Inflammatory macrophage treated with lipopolysaccharide for 1 hour (primary cell): ENCODE measurements at regions not wholly inside any gene's neighbourhood (a gene's known extent, or its start where the extent isn't known, plus 50 kb on each side); places are given as distances from the start of the nearest gene placed in this dataset.
"Not testable (repeated sequence)": the region's sequence is repeated elsewhere in the genome, so short reads cannot be mapped to it uniquely, and the experiment has no call there.

Source experiments
- DNase-seq, 2 donors: peaks; one replicate each; pipeline ENCODE4 v3.0.0-alpha.2; 2020 to 2022

DNA sequence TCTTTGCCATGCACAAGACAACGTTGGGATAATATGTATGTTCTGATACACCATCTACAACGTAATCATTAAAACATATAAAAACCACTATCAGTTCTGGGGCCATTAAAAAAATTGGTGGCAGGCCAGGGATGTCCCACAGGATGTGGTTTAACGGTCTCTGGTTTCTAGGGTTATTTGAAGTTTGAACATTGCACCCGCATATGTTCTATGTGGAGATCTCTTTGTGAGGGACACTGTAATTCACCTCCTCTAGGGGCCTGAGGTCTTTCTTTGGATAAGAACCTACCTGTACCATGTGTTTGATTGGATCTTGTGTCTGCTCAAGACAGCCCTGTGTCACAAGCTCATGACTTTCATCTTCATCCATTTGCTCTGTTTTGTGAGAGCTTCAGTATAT lies 73.2 kb downstream of the GGTLC2 start:
- DNase-seq = no peak

DNA sequence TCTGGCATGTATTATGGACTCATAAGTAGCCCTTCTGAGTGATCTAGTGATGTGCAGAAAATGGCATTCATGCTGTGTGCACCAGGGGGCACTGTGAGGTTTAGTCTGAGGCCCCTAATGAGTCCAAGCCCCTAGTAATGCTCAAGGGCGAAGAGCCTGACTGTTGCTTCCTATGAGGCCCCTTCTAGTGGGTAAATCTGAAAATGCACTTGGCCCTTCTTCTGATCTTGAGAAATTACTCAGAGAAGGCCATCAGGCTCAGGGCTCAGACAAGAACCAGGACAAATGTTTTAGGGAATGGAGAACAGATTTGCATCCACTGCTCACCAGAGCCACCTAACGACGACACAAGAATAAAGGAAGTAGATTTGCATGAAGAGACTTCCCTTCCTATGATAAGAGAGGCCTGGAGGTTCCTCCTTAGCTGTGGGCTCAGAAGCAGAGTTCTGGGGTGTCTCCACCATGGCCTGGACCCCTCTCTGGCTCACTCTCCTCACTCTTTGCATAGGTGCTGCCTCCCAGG lies 75.8 kb downstream of the GGTLC2 start:
- DNase-seq = peak; percentile 80 to 86

DNA sequence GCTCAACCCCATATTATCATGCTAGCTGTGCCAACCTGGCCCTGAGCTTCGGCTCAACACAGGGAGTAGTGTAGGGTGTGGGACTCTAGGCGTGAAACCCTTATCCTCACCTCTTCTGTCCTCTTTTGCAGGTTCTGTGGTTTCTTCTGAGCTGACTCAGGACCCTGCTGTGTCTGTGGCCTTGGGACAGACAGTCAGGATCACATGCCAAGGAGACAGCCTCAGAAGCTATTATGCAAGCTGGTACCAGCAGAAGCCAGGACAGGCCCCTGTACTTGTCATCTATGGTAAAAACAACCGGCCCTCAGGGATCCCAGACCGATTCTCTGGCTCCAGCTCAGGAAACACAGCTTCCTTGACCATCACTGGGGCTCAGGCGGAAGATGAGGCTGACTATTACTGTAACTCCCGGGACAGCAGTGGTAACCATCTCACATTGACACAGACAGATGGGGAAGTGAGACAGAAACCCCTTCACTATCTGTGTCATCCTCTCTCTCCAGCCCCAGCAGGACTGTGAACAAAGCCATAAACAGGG lies 76.4 kb downstream of the GGTLC2 start:
- DNase-seq = peak; percentile 83 to 88

DNA sequence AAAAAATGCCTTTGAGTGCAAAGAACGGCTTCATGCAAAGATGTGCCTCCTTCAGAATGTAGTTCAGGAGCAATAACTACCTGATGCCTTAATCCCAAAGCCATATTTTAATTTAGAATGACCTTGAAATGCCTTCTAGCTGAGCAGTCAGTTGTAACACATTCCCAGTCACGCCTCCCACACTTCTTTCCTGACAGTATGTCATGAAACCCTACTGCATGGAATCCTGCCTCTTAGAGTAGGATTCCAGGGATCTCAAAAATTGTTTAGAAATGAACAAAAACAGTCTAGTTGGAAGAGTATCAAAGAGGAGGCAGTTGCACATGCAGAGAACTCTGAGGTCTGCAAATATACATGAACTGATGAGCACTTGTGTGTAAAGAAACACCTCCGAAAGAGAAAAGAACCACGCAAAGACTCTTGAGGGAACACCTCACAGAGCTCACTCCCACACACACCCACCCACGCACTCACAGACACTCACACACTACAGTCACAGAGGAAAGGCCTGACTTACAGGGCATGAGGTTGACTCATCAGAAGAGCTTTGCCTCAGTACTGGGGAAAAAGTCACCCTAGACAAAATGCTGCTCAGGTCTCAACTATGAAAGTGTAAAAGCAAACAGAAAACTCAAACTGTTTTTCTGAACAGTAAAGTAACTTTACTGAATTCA lies 77.4 kb downstream of the GGTLC2 start:
- DNase-seq = peak; percentile 96 to 97

DNA sequence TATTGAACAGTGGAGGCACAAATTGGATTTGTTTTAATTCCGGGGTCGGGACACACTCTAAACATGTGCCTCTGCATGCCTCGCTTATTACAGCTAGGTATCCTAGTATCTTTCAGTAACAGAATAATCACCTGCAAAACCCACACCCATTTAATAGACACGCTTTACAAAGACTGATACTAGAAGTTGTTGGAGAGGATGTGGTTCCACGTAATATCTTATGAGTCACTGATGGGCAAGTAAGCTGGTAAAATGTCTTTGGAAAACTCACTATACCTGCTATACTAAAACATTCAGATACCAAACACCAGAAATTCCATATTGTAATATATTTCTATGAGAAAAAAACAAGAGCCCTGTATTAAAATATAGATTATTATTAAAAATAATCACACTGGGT lies 84.0 kb downstream of the GGTLC2 start:
- DNase-seq = no peak

DNA sequence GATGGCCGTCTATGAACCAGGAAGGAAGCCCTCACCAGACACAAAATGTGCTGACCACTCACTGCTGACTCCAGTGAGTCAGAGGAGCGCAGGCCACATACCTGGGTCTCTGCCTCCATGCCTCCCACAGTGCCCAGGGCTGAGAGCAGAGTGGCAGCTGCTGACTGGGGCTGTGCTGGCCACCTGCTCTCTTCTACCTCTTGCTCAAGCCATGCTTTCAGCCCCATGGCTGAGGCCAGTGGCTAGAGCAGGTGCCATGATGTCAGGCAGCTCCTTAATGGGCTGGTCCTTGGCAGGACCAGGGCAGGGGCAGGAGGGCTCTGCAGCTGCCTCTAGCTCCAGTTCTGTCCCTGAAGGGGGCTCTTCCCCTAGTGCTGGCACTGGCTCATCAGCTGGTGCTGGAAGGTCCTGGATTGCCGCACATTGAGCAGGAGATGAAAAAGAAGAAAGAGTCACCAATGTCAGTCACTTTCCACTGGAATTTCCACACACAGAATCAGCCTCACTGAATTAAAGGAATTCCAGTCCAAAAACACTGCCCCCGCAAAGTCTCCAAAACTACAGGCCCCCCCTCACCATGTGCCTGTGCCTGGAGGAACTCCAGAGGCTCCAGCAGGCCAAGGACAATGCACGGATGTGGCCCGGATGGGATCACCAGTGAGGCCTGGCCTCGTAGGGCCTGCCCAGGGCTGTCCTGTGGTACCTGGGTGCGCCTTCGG lies 86.4 kb downstream of the GGTLC2 start:
- DNase-seq = no peak

DNA sequence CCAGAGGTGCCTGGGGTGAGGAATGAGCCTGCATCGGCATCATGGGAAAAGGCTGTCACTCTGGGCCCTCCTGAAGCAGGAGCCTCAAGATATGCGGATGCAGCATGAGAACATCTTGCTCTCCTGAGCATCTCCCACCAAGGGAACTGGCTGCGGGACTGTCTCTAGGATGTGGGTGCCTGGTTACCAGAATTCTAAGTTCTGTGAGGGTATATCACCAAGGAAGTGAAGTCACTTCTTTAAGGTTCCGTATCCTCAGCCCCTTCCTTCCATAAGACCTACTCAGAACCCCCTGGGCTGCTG lies 86.9 kb downstream of the GGTLC2 start:
- DNase-seq = no peak

DNA sequence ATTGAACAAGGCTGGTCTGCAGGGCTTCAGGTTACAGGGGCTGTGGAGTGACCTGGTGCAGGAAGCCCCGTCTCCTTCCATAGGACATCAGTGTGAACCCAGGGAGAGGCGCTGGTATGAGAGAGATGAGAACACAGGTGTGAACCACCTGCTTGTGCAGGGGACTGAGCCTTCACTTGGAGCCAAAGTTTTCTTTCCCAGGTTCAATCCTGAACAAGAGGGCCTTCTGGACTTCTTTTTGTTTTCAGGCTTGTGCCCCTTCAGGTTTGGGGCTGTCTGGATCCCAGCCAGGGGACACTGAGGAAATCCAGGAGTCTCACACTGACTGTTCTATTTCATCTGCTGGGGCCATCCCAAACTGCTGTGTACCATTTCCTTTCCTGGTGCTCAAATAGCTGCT lies 88.6 kb downstream of the GGTLC2 start:
- not testable (repeated sequence) for DNase-seq

DNA sequence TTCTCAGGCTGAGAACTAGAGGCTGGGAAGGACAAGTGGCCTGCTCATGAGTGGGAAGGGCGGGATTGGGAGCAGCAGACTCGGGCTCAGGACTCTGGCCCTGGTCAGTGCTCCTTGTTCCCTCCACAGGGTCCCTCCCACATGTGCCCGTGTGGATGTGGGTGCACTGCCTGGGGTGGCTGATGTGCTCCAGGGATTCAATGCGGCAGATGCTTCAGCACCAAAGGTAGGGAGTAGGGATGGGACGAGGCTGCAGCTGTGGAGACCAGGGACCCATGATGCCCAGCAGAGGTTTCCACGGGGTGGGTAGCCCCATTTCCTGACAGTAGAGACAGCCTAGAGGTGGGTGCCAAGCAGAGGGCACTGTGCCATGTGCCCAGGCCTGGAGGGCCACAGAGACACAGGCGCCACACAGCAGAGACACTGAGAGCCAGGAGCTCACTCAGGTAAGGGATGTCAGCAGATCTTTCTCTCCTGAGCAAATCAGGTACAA lies 89.5 kb downstream of the GGTLC2 start:
- DNase-seq = no peak

DNA sequence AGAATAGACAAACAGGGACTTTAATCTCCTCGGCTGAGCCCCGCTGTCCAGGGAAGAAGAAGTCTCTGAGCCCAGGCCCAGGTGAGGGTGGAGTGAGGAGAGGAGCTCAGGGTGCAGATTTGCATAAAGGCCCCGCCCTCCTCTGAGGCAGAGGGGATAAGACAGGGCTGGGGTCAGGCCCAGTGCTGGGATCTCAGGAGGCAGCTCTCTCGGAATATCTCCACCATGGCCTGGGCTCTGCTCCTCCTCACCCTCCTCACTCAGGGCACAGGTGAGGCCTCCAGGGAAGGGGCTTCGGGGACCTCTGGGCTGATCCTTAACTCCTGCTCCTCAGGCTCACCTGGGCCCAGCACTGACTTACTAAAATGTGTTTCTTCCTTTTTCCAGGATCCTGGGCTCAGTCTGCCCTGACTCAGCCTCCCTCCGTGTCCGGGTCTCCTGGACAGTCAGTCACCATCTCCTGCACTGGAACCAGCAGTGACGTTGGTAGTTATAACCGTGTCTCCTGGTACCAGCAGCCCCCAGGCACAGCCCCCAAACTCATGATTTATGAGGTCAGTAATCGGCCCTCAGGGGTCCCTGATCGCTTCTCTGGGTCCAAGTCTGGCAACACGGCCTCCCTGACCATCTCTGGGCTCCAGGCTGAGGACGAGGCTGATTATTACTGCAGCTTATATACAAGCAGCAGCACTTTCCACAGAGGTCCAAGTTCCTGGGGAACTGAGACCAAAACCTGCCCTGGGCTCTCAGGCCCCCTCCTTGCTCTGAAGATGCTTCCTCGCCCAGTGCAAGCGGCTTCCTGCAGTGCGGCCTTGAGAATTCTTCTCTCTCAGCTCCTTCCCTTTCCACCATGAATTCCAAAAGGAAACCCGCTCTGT lies 90.2 kb downstream of the GGTLC2 start:
- not testable (repeated sequence) for DNase-seq

DNA sequence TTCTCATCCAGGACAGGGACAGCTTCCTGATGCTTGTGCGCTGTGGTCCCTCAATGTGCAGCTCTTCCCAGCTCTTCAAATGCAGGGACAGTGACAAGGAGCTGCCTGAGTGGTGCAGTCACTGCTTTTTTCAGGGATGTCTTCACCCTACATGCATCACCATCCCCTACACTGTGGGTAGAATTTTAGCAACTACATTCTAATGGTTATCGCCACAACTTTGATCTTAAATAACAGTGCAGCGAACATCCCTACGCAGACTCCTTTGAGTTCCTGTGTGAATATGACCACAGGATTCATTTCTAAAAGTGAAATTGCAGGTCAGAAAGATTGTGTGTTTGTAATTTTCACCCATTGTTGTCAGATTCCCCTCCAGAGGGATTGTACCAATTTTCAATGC lies 90.9 kb downstream of the GGTLC2 start:
- not testable (repeated sequence) for DNase-seq

DNA sequence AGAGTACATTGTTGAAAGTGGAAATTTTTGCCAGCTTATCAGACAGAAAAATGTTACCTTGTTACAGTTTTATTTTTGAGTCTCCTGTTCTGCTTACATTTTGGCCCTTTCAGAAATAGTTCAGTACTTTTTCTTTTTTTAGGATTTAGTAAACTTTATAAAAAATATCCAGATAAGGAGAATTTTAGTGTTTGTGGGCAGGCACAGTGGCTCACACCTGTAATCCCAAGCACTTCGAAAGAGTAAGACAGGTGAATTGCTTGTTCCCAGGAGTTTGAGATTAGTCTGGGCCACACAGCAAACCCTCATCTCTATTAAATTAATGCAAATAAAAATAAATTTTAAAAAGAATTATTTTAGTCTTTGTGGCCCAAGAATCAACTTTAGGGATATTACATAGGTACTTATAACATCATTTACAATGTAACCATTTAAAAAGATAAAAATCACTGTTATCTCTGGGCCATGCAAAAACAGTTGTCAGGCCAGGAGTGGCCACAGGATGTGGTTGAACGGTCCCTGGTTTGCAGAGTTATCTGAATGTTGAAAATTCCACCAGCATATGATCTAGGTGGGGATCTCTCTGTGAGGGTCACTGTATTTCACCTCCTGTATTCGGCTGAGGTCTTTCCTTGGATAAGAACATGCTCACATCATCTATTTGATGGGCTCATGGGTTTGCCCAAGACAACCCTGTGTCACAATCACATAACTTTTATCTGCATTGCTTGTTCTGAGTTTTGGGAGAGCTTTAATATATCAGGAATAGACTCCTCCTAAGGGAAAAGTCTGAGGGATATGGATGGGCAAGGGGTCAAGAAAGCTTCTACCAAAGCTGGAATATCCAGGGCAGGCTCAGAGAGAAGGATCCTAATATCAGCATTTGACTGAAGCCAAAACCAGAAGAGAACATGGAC lies 91.5 kb downstream of the GGTLC2 start:
- DNase-seq = no peak

DNA sequence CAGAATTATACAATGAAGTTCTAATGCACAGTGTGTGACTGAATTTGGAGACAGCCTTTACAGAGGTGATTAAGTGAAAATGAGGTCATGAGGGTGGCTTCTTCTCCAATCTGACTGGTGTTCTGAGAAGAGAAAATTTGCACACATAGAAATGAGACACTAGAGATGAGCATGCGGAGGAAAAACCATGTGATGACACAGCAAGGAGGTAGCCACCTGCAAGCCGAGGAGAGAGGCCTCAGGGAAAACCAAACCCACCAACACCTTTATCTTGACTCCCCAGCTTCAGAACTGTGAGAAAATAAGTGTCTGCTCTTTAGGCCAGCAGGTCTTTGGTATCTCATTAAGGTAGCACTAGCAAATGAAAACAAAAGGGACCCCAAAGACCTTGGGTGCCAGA lies 93.2 kb downstream of the GGTLC2 start:
- DNase-seq = no peak

DNA sequence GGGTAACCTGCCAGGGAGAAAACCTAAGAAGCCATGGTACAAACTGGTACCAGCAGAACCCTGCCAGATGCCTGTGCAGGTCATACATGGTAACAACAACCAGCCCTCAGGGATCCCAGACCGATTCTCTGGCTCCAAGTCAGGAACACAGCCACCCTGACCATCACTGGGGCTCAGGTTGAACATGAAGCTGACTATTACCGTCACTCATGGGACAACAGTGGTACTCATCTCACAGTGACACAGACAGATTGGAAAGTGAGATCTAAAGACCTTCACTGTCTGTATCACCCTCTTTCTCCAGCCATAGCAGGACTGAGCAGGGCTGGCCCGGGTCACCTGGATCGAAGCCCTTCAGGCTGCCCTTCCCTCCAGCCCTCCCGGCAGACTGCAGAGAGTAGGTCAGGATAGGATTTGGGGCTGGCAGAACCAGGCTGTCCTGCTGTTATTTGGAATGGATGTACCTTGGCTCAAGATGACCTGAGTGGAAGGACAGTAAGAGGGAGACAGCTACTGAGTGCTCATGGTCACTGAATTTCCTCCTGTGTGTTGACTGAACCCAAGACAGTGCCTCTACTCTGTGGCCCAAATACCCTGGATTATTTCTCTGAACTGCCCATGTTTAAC lies 94.7 kb downstream of the GGTLC2 start:
- DNase-seq = no peak

DNA sequence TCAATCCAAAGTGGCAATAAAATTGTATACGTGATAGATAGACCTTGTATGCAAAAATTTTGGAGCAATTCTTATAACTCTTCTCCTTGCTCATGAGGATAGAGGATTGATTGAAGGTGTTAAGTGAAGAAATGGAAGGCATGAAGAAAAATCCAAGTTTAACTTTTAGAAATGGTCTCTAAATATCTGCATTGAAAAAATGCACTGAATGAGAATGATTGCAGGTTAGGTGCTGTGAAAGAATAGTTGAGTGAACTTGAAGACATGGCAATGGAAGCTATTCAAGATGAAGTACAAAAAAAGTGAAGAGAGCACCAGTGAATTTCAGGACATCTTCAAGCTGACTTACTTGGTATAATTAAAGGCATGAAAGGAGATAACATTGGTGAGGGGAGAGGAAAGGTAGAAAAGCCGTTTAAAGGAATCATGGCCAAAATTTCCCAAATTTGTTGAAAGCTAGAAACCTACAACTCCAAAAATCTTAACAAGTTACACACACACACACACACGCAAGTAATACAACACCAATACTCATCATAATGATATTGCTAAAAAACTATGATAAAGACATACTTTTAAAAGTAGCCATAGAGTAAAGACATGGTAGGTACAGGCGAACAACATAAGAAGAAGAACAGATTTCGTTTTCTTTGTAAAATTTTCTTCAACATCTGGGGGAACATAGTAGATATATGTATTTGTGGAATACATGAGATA lies 96.3 kb downstream of the GGTLC2 start:
- no peak for DNase-seq

DNA sequence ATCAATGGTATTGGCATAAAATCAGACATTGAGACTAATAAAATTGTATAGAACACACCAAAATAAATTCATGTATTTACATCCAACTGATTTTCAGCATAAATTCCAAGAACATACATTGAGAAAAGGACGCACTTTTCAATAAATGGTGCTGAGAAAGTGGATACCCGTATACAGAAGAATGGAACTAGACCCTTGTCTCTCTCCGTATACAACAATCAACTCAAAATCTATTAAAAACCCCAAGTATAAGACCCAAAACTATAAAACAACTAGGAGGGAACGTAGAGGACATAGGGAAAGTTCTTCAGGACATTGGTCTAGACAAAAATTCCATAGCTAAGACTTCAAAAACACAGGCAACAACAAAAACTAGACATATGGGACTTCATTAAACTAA lies 97.4 kb downstream of the GGTLC2 start:
- no peak for DNase-seq

DNA sequence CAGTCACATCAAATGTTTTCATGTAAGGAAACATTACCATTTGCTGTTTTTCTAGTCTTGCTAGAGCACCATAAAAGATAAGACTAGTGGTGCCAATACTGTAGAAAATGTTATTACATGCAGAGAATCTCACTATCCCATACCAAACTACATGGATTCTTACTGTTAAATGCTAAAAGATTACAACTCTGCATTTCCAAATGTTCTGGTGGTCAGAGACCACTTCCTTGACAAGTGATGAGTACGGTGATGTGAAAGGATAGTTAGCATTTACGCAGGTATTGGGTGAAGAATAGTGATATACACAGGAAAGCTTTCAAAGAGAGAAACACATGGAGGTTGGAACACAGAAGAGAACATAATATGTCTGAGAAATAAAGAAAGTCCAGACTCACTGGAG lies 98.2 kb downstream of the GGTLC2 start:
- no peak for DNase-seq

DNA sequence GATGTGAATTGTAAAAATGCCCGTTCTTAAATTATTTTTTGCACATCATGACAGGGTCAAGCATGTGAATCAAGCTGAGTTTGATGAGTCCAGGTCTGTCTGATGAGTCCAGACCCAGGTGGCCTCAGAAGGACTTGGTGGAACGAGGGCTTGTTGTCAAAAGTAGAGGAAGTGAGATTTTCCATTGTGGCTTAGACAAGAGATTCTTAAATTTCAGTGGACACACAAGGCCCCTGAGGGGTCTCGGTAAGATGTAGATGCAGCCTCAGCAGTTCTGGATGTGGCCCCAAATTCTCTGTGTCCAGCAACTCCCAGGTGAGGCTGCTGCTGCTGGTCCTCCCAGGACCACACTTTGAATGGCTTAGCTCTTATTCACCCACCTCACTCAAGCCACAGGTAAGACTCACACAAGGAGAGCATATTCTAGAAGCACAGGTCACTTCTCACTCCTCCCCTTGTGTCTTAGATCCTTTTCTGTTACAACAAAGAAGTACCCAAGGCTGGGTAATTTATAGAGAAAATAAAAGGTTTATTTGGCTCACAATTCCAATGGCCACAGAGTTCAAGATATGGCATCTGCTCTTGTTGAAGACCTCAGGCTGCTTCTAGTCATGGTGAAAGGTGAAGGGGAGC lies 98.8 kb downstream of the GGTLC2 start:
- no peak for DNase-seq

DNA sequence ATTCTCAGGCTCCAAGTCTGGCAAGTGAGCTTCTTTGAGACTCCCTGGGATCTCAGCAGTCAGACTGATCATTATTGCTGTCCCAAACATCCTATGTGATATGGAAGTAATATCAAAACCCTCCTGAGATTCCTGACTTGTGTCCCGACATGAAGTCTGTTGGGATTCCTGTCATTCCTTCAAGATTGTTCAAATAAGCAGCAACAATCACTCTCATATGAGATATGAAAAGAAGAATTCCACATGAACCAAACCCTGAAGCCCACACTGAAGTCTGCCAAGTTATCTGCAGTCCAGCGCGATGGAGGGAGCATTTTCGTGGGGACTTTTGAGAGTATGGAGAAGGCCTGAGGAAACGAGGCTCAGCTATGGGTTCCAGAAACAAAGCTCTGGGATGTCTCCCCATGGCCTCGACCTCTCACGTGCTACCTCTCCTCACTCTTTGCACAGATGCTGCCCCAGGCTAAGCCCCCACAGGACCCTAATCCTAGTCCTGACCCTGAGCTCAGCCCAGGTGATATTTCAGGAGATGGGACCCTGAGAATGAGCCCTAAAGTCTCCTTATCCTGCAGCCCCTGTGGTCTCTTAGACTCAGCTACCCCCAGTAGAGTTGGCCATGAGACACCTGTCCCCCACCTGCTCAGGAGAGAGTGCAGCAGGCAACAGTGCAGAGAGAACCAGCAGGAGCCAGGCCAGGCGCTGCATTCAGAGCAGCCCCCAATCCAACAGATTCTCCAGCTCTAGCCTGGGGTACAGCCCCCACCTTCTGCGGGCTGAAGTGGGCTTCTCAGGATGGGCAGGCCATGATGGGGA lies 100.2 kb downstream of the GGTLC2 start:
- DNase-seq = no peak
